ENCODE measurements at regions not wholly inside any gene's neighbourhood (a gene's known extent, or its start where the extent isn't known, plus 50 kb on each side); places are given as distances from the start of the nearest gene placed in this dataset.

DNA sequence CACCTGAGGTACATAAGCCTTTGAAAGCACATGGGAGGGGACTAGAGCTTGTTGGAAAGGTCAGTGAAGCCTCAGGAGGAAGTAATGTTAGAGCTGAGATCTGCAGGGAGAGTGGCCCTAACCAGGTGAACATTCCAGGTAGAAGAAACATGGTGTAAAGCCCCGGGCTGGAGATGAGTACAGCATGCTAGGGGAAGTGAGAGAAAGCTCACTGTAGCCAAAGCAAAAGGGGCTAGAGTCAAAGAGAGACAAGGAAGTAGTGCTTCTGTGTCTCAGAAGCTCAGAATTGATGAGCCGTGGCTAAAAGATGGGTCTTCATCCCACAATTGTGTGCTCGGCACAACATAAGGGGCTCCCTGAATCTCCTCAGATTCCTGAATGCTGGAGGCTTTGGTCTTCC lies 481.8 kb downstream of the XYLT1 start:
- Histone ChIP-seq H3K27me3 (ENCODE audit: control insufficient read depth in 1 of 2, insufficient read depth in 1 of 2, low read length in 2 of 2) (no peaks in the 10 kb centered on the region), H3K9ac (ENCODE audit: low read length) (no peak overlapping the region), H3K27ac (ENCODE audit: low read length, poor library complexity, severe bottlenecking) (no peak overlapping the region), H3K4me2 (ENCODE audit: low read length, poor library complexity, severe bottlenecking) (no peak overlapping the region), H2AK5ac (ENCODE audit: low read length, severe bottlenecking) (no peak overlapping the region), H4K91ac (ENCODE audit: low read length) (no peak overlapping the region), H3K79me1 (replicated peaks; ENCODE audit: low read length, poor library complexity, severe bottlenecking) (no peaks in the 10 kb centered on the region), H3K4me3 (ENCODE audit: insufficient read depth in 1 of 2, low read depth in 1 of 2, low read length in 2 of 2) (no peak overlapping the region), H2AFZ (ENCODE audit: low read depth, low read length) (no peak overlapping the region), H3K4ac (ENCODE audit: low read depth in 1 of 2, low read length in 2 of 2) (no peak overlapping the region), H3K9me3 (ENCODE audit: control insufficient read depth, low read length) (no peaks in the 10 kb centered on the region), H2BK120ac (ENCODE audit: low read depth, low read length) (no peak overlapping the region), H3K36me3 (ENCODE audit: control insufficient read depth in 1 of 2, insufficient read depth in 2 of 2, low read depth in 1 of 2, low read length in 2 of 2) (no peaks in the 10 kb centered on the region), H3K4me1 (ENCODE audit: control insufficient read depth, insufficient read depth, low read depth, low read length) (no peaks in the 10 kb centered on the region), H4K8ac (ENCODE audit: low read length) (no peak overlapping the region), H2BK12ac (ENCODE audit: low read length in 2 of 2) (no peak overlapping the region), H3K14ac (ENCODE audit: low read length in 2 of 2) (no peak overlapping the region), H2BK5ac (ENCODE audit: low read depth, low read length, poor library complexity, severe bottlenecking) (no peak overlapping the region), H2BK15ac (ENCODE audit: low read depth, poor library complexity, severe bottlenecking) (no peak overlapping the region), H3K18ac (ENCODE audit: low read depth in 1 of 2, low read length in 2 of 2) (no peak overlapping the region), H3K23ac (ENCODE audit: low read length in 2 of 2) (no peak overlapping the region)
- 80% methylated on average over 3 of the region's 3 CpGs for WGBS
- no peak for DNase-seq

DNA sequence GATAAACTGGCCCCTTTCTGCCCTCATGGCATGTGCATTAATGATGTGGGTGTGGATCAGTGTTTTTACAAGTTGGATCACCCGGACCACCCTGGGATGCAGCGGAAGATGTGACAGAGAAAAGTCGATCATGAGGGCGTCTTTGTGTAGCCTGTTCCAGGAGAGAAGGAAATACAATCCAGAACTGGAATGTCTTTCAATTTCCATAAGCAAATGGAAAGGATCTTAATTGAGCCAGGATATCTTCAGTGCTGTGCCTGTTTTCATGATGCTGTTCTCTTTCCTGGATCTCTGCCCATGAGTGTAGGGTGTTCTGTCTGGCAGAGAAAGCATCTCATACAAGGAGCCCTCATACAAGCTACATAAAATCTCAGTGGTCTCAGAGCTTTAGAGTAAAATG lies 481.4 kb downstream of the XYLT1 start:
- DNase-seq = no peak

DNA sequence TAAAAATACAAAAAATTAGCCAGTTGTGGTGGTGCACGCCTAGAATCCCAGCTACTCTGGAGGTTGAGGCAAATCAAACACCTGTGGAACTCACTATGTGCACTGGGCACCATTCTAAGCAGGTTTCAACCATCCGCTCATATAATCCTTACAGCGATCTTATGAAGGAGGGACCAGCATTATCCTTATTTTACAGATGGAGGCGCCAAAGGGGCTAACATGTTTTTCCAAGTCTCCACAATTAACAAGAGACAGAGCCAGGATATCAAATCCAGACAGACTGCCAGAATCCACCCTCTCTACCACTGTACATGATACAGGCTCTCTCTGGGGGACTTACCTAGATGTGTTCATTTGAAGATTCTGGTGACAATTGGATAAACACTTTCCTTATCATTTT lies 479.0 kb downstream of the XYLT1 start:
- Histone ChIP-seq H3K27ac (ENCODE audit: low read length, poor library complexity, severe bottlenecking) (no peak overlapping the region), H3K4me2 (ENCODE audit: low read length, poor library complexity, severe bottlenecking) (no peak overlapping the region), H2AK5ac (ENCODE audit: low read length, severe bottlenecking) (no peak overlapping the region), H2BK12ac (ENCODE audit: low read length in 2 of 2) (no peak overlapping the region), H3K18ac (ENCODE audit: low read depth in 1 of 2, low read length in 2 of 2) (no peak overlapping the region), H3K4ac (ENCODE audit: low read depth in 1 of 2, low read length in 2 of 2) (no peak overlapping the region), H2BK15ac (ENCODE audit: low read depth, poor library complexity, severe bottlenecking) (no peak overlapping the region), H2BK5ac (ENCODE audit: low read depth, low read length, poor library complexity, severe bottlenecking) (no peak overlapping the region), H3K9ac (ENCODE audit: low read length) (no peak overlapping the region), H2BK120ac (ENCODE audit: low read depth, low read length) (no peak overlapping the region), H4K91ac (ENCODE audit: low read length) (no peak overlapping the region), H2AFZ (ENCODE audit: low read depth, low read length) (no peak overlapping the region), H4K8ac (ENCODE audit: low read length) (no peak overlapping the region), H3K36me3 (ENCODE audit: control insufficient read depth in 1 of 2, insufficient read depth in 2 of 2, low read depth in 1 of 2, low read length in 2 of 2) (no peaks in the 10 kb centered on the region), H3K14ac (ENCODE audit: low read length in 2 of 2) (no peak overlapping the region), H3K9me3 (ENCODE audit: control insufficient read depth, low read length) (no peaks in the 10 kb centered on the region), H3K27me3 (ENCODE audit: control insufficient read depth in 1 of 2, insufficient read depth in 1 of 2, low read length in 2 of 2) (no peaks in the 10 kb centered on the region), H3K79me1 (replicated peaks; ENCODE audit: low read length, poor library complexity, severe bottlenecking) (no peaks in the 10 kb centered on the region), H3K23ac (ENCODE audit: low read length in 2 of 2) (no peak overlapping the region), H3K4me3 (ENCODE audit: insufficient read depth in 1 of 2, low read depth in 1 of 2, low read length in 2 of 2) (no peak overlapping the region), H3K4me1 (ENCODE audit: control insufficient read depth, insufficient read depth, low read depth, low read length) (no peaks in the 10 kb centered on the region)
- WGBS = 68% methylated on average over 4 of the region's 4 CpGs
- no peak for DNase-seq

More for the DNA sequence above, 481.4 kb downstream of the XYLT1 start:
- no peak overlapping the region for H3K4me2 ChIP-seq (ENCODE audit: low read length, poor library complexity, severe bottlenecking)
- no peak overlapping the region for H3K14ac ChIP-seq (ENCODE audit: low read length in 2 of 2)
- H3K36me3 ChIP-seq (ENCODE audit: control insufficient read depth in 1 of 2, insufficient read depth in 2 of 2, low read depth in 1 of 2, low read length in 2 of 2) = no peaks in the 10 kb centered on the region
- no peaks in the 10 kb centered on the region for H3K27me3 ChIP-seq (ENCODE audit: control insufficient read depth in 1 of 2, insufficient read depth in 1 of 2, low read length in 2 of 2)
- H2BK120ac ChIP-seq (ENCODE audit: low read depth, low read length) = no peak overlapping the region
- H3K4ac ChIP-seq (ENCODE audit: low read depth in 1 of 2, low read length in 2 of 2) = no peak overlapping the region
- H4K8ac ChIP-seq (ENCODE audit: low read length) = no peak overlapping the region
- H3K18ac ChIP-seq (ENCODE audit: low read depth in 1 of 2, low read length in 2 of 2) = no peak overlapping the region
- H2BK5ac ChIP-seq (ENCODE audit: low read depth, low read length, poor library complexity, severe bottlenecking) = no peak overlapping the region
- no peaks in the 10 kb centered on the region for H3K4me1 ChIP-seq (ENCODE audit: control insufficient read depth, insufficient read depth, low read depth, low read length)
- H2AFZ ChIP-seq (ENCODE audit: low read depth, low read length) = no peak overlapping the region
- H2BK12ac ChIP-seq (ENCODE audit: low read length in 2 of 2) = no peak overlapping the region
- H3K23ac ChIP-seq (ENCODE audit: low read length in 2 of 2) = no peak overlapping the region
- no peaks in the 10 kb centered on the region for H3K9me3 ChIP-seq (ENCODE audit: control insufficient read depth, low read length)
- no peak overlapping the region for H3K4me3 ChIP-seq (ENCODE audit: insufficient read depth in 1 of 2, low read depth in 1 of 2, low read length in 2 of 2)
- WGBS = 93% methylated on average over 4 of the region's 4 CpGs
- no peaks in the 10 kb centered on the region for H3K79me1 ChIP-seq (replicated peaks; ENCODE audit: low read length, poor library complexity, severe bottlenecking)
- no peak overlapping the region for H3K27ac ChIP-seq (ENCODE audit: low read length, poor library complexity, severe bottlenecking)
- H2AK5ac ChIP-seq (ENCODE audit: low read length, severe bottlenecking) = no peak overlapping the region
- no peak overlapping the region for H2BK15ac ChIP-seq (ENCODE audit: low read depth, poor library complexity, severe bottlenecking)
- no peak overlapping the region for H3K9ac ChIP-seq (ENCODE audit: low read length)
- no peak overlapping the region for H4K91ac ChIP-seq (ENCODE audit: low read length)

DNA sequence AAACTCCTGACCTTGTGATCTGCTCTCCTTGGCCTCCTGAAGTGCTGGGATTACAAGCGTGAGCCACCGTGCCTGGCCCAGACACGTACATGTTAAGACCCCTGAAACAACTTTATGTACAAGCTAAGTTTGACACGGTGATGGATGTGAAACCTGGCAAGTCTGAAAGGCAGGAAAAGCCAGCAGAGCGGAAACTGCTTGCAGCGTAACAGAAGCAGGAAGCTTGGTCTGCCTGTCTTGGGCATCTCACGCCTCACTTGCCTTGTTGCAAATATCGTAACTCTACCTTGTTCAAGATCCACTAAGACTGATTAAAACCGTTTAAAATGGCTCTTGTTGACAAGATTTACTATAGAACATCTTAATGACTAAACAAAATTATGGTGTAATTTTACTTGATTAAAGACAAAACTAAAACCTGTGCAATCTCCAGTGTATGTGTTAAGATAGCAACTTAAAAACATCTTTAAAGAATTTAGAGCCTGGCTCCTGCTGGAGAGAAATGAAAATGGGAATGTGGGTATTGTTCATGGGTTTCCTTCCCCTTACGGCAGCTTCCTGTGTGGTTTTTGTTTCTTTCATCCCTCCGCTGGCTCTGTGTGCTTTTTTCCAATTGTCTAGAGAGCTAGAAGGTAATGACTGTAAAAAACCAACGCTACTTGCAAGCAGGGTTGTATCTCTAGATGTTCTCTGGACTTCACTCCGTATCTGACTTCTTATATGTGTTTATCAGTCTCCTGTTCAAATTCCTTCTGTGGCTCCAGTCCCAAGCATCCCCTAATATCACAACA lies 477.6 kb downstream of the XYLT1 start:
- no peak overlapping the region for H3K27ac ChIP-seq (ENCODE audit: low read length, poor library complexity, severe bottlenecking)
- no peak overlapping the region for H3K18ac ChIP-seq (ENCODE audit: low read depth in 1 of 2, low read length in 2 of 2)
- no peak overlapping the region for H3K4ac ChIP-seq (ENCODE audit: low read depth in 1 of 2, low read length in 2 of 2)
- no peaks in the 10 kb centered on the region for H3K36me3 ChIP-seq (ENCODE audit: control insufficient read depth in 1 of 2, insufficient read depth in 2 of 2, low read depth in 1 of 2, low read length in 2 of 2)
- H4K8ac ChIP-seq (ENCODE audit: low read length) = no peak overlapping the region
- no peak for DNase-seq
- H2AK5ac ChIP-seq (ENCODE audit: low read length, severe bottlenecking) = no peak overlapping the region
- no peak overlapping the region for H3K4me2 ChIP-seq (ENCODE audit: low read length, poor library complexity, severe bottlenecking)
- H3K4me1 ChIP-seq (ENCODE audit: control insufficient read depth, insufficient read depth, low read depth, low read length) = no peaks in the 10 kb centered on the region
- no peak overlapping the region for H2BK5ac ChIP-seq (ENCODE audit: low read depth, low read length, poor library complexity, severe bottlenecking)
- no peak overlapping the region for H2AFZ ChIP-seq (ENCODE audit: low read depth, low read length)
- no peaks in the 10 kb centered on the region for H3K9me3 ChIP-seq (ENCODE audit: control insufficient read depth, low read length)
- H3K14ac ChIP-seq (ENCODE audit: low read length in 2 of 2) = no peak overlapping the region
- H3K4me3 ChIP-seq (ENCODE audit: insufficient read depth in 1 of 2, low read depth in 1 of 2, low read length in 2 of 2) = no peak overlapping the region
- no peak overlapping the region for H4K91ac ChIP-seq (ENCODE audit: low read length)
- 71% methylated on average over 12 of the region's 13 CpGs for WGBS
- H3K9ac ChIP-seq (ENCODE audit: low read length) = no peak overlapping the region
- no peak overlapping the region for H2BK15ac ChIP-seq (ENCODE audit: low read depth, poor library complexity, severe bottlenecking)
- H3K27me3 ChIP-seq (ENCODE audit: control insufficient read depth in 1 of 2, insufficient read depth in 1 of 2, low read length in 2 of 2) = no peaks in the 10 kb centered on the region
- no peaks in the 10 kb centered on the region for H3K79me1 ChIP-seq (replicated peaks; ENCODE audit: low read length, poor library complexity, severe bottlenecking)
- H2BK120ac ChIP-seq (ENCODE audit: low read depth, low read length) = no peak overlapping the region
- H3K23ac ChIP-seq (ENCODE audit: low read length in 2 of 2) = no peak overlapping the region
- no peak overlapping the region for H2BK12ac ChIP-seq (ENCODE audit: low read length in 2 of 2)
